ENCODE measurements at regions not wholly inside any gene's neighbourhood (a gene's known extent, or its start where the extent isn't known, plus 50 kb on each side); places are given as distances from the start of the nearest gene placed in this dataset.
"Not testable (repeated sequence)": the region's sequence is repeated elsewhere in the genome, so short reads cannot be mapped to it uniquely, and the experiment has no call there.

DNA sequence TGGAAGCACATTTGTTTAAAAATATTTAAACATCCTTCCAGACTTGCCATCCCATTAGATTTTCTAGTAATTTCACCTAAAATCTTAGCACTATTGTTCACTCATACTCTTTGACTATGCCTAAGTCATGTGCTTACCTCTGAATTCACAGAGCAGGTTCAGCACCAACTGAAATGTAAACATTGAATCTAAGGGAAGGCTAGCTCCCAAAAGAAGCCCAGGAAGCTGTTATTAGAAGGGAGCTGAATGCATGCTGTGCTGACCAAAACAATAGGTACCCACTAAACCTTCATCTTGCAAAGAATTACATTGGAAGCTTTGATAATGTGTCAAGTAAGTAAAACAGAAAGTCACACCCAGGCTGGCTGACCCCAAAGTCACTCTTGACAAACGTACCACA is 571.3 kb downstream of the GABRG2 start:
- no peak for DNase-seq

DNA sequence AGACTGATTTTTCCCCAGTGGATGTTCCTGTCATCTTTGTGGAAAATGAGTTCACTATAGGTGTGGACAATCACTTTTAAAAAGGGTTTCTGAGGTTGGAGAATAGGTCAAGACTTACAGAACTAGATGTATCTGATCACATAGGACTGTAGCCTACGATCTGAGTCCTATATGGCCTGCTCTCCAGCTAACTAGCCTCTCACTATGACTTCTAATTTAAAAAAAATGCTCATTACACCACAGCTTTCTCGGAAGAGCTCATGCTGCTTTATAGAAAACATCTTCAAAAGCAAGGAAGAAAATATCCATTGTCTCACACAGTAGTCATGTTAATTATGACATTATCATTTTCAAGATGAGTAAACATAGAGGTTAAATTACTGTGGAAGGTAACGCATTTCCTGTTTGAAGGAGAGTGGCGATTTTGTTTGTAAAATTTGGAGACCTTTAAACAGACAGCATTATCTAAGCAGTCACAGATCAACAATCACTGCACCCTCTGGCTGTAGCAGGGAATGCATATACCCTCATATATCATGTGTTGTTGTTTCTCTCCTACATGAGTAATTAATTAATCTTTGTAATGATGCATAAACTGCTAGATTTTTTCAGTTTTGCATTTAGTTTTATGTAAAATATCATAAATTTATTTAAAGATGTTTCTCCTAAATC is 573.7 kb downstream of the GABRG2 start:
- DNase-seq = no peak

DNA sequence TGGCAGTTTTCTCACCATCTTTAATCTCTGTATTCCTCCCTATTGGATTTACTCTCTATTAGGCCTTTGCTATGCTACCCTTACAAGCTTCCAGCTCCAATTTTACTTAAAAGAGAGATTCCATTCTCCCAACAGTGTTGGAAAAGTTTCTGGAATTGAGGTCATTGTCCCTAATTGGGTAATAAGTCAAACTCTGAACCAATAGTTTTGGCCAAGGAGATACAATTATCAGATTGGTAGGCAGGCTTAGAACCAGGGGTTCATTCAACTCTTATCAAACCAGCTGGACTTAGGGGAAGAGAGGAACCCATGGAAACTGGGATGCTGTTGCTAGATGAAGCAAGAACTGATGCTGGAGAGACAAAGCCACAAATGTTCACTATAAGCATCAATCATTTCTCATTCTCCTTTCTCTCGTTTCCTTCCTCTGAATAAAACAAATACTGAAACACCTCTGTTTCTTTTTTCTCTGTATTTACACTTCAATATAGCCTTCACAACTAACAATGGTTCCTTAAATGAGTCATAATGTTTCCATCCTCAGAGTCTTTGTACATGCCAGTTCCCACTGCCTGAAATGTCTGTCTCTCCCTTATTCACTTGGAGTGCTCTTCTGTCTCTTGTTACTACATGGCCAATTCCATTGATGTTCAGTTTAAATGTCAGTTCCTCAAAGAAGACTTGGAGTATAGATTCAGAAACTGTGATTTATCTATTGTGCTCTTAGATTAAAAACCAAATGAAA is 587.3 kb downstream of the GABRG2 start:
- no peak for DNase-seq

- no peak for DNase-seq
These were observed 589.5 kb downstream of the GABRG2 start for GRCh38 chr5:162657076-162657475.

DNA sequence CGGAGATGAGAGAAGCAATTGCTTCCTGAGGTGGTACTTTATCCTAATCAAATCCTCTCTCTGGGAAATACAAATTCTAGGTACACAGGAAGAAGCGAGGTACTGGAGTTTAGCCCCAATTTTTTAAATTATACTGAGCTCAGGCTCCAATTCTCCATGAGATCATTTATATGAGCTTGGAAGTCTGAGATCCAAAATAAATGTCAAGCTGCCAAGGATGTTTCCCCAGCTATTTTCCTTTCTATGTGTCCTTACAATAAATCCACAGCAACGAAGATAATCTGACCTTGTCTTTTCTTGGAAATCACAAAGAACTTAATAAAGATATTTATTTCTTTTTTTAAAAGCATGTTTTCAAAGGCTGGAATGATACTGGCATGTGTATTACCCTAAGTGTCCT is 597.3 kb downstream of the GABRG2 start:
- no peak for DNase-seq

GRCh38 chr5:162668926-162669325 is 601.4 kb downstream of the GABRG2 start:
- no peak for DNase-seq

GRCh38 chr5:162672061-162672460 is 604.5 kb downstream of the GABRG2 start:
- DNase-seq = no peak

- no peak for DNase-seq
These were observed 615.7 kb downstream of the GABRG2 start for GRCh38 chr5:162683284-162683683.

DNA sequence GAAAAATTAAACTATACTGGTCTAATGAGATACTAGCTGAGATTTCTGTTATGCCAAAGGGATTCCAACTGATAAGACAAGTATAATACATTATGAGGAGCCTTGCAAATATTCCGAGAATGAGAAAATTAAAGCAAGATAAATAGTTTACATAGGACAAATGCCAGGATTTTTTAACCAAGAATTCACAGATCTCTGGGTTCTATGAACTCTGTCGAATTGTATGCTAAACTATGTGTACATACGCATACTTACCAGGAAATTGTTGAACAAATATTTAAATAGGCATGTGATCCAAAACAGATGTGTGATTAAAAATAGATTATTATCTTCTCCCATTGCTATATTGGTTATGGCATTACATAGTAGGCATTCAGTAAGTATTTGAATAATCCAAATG is 616.6 kb downstream of the GABRG2 start:
- no peak for DNase-seq

DNA sequence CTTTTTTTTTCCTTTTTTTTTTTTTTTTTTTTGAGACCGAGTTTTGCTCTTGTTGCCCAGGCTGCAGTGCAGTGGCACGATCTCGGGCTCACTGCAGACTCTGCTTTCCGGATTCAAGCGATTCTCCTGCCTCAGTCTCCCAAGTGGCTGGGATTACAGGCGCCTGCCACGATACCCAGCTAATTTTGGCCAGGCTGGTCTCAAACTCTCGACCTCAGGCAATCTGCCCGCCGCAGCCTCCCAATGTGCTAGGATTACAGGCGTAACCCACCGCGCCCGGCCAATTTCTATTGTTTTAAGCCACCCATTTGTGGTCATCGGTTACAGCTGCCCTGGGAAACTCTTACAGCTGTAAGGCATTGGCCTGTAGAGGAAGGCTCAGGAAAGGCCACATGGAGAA is 617.7 kb downstream of the GABRG2 start:
- no peak for DNase-seq

DNA sequence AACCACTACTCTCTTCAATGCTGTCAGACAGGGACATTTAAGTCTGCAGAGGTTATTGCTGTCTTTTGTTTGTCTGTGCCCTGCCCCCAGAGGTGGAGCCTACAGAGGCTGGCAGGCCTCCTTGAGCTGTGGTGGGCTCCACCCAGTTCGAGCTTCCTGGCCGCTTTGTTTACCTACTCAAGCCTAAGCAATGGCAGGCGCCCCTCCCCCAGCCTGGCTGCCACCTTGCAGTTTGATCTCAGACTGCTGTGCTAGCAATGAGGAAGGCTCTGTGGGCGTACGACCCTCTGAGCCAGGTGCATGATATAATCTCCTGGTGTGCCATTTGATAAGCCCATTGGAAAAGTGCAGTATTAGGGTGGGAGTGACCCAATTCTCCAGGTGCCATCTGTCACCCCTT is 628.7 kb downstream of the GABRG2 start:
- not testable (repeated sequence) for DNase-seq

DNA sequence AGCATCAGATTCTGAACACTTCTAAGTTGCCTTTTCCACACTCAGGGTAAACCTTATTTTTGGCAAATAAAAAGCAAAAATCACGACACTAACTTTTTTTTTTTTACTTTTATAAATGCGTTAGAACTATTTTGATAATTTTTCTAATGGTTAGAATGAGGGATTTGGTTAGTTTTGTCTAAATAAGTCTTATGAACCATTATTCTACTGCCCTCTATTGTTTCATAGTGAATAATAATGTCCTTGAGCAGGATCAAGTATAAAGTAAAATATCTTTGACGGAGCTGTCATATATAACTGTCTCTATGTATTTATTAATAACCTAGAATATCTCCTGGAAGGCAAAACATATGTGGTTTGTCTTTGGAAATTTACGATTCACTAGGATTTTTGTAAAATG is 631.8 kb downstream of the GABRG2 start:
- no peak for DNase-seq

DNA sequence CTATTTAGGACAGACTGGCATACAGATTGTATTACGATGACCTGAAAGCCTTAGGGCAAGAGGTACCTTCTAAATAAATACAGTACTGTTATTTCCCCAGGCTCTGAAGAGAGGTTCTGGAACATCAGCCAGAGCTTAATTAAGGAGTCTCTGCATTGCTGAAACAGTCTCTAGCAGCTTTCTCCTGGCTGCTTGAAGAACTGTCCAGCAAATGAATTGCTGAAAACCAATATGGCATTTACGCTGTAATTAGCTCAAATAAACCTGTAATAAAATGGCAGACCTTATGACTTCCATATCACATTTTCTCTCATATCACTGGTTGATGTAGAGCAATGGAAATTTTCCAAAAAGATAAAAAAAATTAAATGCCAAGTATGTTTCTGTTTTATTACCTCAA is 636.3 kb downstream of the GABRG2 start:
- DNase-seq = no peak

GRCh38 chr5:162711244-162711643 is 643.7 kb downstream of the GABRG2 start:
- DNase-seq = no peak

DNA sequence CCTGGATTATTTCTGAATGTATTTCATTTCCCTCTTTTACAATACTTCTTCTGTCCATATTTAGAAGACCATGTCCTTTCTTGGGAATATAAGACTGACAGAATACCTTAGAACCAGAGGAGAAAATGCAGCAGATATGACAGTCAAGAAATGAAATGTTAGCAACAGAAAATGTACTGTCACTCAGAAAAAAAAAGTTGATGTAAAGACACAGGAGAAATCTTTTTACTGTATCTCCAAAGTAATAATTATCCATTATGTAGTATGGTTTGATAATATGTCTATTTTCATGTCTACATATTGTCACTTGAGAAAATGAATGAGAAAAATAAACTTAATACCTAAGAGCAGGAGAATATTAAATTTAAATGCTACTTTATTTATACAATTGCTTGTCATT is 652.1 kb downstream of the GABRG2 start:
- no peak for DNase-seq

- no peak for DNase-seq
These were observed 653.6 kb downstream of the GABRG2 start for GRCh38 chr5:162721125-162721524.

DNA sequence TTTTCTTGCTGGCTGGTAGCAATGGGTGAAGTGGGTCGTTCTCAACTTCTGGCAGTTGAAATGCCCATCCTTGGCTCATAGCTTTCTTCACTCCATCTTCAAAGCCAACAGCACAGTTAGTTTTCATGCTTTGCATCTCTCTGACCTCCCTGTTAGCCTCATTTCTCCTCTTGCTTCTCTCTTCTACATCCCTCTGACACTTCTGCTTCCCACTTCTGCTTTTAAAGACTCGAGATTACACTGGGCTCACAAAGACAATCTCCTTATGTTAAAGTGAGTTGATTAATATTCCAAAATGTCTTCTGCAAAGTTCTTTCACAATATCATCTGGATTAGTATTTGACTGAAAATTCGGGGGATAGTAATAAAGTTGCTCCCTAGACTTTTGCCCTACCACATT is 684.8 kb upstream of the CCNG1 start:
- no peak for DNase-seq

DNA sequence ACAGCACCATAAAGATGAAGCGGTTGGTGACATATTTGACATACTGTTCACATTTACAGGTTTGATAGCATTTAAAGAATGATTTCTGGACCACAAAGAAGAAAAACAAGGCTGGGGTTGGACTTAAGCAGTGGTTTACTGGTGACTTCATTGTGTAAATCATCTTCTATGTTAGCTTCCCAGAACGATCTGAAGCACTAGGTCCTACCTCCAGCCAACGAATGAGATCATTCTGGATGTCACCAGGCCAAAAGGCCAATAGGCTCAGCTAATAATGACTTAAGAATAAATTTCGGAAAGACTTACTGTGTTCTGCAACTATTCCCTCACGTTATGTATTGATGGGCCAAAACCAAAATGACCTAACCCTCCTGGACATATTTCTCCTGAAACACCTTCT is 675.3 kb upstream of the CCNG1 start:
- DNase-seq = no peak

DNA sequence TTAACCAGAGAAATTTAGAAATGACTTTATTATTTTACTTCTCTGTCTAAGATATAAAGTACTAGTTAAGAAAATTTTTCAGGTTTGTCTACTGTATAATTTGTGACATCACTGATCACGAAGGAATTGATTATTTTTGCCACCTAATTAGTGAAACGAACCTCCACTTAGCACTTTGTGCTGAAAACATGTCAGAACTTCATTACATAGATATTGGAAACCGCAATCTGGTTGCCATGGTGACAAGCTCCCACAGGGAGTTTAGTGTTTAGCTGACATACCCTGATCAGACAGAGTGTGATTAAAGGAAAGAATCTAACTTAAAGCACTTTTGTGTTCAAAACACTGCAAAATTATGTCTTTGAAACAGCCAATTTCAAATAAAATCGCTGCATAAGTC is 668.4 kb upstream of the CCNG1 start:
- no peak for DNase-seq

DNA sequence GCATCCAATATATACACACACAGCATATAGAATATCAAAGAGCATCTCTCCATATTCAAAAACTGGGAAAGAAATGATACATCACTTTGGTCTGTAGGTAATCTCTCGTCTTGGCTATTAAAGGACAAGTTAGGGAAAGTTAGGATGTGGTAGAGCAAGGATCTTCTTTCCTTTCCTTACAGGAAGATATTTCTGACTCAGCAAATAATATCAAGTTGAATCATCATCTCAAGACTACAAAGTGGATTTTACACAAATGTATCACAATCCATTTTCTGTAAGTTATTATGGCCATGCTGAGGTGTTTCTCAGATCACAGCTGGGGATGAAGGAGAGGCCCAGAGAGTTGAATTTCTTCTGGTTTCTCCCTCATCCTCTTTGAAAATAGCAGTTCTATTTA is 651.7 kb upstream of the CCNG1 start:
- DNase-seq = no peak

DNA sequence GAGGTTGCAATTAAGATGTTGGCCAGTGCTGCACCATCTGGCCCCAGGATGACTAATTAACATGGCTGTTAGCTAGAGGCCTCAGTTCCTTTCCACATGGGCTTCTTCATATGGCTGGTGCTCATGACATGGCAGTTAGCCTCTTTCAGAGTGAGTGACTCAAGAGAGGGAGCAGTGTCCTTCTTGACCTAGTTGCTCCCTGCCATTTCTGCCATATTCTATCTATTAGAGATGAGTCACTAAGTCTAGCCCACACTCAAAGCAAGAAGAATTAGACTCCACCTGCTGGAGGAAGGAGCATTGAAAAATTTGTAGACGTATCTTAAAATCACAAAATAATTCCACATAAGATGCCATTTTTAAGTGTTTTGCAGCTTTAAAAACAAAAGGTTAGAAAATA is 651.2 kb upstream of the CCNG1 start:
- DNase-seq = no peak

- DNase-seq = no peak
These were observed 640.9 kb upstream of the CCNG1 start for GRCh38 chr5:162796507-162796906.

- no peak for DNase-seq
These were observed 637.1 kb upstream of the CCNG1 start for GRCh38 chr5:162800301-162800700.

- DNase-seq = no peak
These were observed 636.2 kb upstream of the CCNG1 start for GRCh38 chr5:162801235-162801634.

DNA sequence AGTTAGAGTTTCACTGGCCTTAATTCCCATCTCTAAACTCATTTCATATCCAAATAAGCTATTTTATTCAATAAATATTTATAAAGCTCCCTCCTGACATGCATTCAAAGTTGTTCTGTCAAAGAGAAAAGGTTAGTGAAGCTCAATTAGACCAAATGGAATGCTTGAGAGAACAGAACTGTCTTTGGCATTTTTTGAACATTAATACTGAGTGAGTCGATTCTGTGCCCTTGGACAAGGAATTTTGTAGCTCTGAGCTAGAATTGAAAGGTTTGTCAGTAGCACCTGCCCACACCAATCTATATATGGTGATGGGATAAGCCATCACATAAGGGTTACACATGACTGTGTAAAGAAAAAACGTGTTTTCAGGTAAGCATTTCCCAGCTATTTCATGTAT is 631.2 kb upstream of the CCNG1 start:
- DNase-seq = no peak

Measured in activated effector memory CD4-positive, alpha-beta T cell treated with Interleukin-2 at 50 U/mL for 16 hours (primary cell).